ENCODE measurements at regions not wholly inside any gene's neighbourhood (a gene's known extent, or its start where the extent isn't known, plus 50 kb on each side); places are given as distances from the start of the nearest gene placed in this dataset.
"Not testable (repeated sequence)": the region's sequence is repeated elsewhere in the genome, so short reads cannot be mapped to it uniquely, and the experiment has no call there.

DNA sequence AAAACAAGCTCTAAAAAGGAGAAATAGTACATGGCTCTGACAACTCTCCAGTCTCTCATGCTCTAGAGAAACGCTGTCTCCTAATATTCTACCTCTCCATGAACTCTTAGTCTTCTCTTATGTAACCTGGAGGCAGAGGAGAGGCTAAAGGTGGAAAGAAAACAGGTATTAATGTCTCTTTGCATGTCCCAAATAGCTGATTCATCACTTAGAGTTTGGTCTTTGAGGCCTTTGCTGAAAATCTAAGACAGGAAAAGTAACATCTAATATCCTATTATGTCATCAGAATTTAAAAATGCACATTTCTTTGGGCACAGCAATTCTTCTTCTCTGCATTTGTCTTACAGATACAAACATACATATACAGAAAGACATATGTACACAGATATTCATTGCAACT, 127.2 kb downstream of the DHRS2 start:
- DNase-seq = no peak

DNA sequence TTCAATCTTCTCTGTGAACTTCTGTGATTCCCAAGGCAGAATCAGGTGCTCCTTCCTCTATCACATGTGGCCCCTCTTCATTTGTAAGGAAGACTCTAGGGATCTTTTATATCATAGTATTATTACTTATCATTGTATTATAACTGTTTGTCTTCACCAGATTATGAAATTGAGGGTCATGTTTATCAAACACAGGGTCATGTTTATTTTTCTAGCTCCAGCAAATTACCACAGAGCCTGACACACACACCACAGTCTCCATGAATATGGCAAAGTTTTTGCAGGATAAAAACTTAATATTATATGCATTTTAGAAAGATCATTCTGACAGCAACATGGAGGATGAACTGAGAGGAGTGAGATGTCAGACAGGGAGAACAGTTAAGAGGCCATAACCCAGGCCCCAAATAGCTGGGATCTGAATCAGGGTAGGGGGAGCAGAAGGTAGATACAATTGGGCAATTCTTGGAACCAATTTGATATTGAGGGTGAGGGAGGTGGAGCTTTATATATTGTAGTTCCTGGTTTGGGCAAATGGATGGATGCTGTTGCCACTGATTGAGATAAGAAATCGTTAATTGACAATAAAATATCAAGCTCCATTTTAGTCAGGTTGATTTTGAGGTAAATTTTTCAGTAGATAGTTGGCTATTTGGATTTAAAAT, 130.7 kb downstream of the DHRS2 start:
- DNase-seq = no peak

DNA sequence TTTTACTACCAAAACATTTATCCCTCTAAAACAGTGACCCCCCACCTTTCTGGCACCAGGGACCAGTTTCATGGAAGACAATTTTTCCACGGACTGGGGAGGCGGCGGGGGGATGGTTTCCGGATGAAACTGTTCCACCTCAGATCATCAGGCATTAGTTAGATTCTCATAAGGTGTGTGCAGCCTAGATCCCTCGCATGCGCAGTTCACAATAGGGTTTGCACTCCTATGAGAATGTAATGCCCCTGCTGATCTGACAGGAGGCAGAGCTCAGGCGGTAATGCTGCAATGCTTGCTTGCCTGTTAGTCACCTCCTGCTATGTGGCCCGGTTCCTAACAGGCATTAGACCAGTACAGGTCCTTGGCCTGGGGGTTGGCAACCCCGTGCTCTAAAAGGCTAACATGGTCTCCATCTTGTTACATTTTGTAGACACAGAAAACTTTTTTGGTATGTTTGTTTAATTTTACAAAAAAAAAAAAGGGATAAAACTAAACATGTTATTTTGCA, 133.1 kb downstream of the DHRS2 start:
- not testable (repeated sequence) for DNase-seq

DNA sequence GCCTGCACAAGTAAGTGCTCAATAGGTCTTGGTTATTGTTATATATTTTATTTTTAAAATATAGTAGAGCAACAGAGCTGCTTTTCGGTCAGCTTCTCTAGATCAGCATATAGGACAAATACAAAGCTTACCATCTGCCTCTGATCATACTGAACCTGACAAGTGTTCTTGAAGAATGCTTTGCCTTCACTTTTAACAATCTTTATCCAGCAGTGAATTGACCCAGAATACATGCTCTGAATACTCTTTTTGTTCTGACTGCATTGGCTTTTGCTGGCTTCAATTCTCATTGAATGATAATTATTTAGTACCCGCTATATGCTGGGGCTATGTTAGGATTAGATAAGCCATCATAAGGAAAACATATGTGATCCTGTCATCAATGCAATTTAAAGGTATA, 137.8 kb downstream of the DHRS2 start:
- no peak for DNase-seq

DNA sequence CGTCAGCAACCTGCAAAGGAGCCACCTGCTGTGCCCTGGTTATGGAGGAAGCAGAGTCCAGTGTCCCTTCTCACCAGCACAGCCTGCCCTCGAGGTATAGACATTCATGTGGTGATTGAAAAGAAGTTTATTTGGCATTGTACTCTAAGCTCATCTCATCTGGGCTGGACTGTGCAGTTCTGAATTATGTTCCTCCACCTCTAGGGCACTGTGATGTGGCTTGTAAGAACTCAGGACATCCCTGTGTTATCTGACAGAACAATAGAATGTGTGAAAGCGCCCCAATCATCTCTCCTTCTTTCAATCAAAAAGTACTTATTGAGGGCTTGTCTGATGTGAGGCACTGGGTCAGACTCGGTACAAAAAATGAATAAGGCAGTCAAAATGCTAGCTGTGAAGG, 140.1 kb downstream of the DHRS2 start:
- DNase-seq = no peak

DNA sequence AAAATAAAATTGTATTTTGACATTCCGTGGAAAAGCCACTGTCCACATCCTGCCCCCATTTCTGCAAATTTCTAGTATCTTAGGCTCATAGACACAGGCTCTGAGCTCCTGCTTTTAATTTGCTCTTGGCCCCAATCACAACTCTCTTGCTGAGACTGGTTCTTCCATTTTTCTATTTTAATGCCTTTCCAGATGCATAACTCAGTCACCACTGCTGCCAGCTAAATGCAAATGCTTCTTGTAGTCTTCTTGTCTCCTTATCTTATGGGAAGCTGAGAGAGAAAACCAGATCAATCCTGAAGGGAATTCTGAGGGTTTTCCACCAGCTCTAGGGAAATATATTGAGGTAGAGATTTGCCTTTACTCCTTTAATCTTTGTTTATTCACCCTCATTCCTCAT, 149.0 kb downstream of the DHRS2 start:
- no peak for DNase-seq

DNA sequence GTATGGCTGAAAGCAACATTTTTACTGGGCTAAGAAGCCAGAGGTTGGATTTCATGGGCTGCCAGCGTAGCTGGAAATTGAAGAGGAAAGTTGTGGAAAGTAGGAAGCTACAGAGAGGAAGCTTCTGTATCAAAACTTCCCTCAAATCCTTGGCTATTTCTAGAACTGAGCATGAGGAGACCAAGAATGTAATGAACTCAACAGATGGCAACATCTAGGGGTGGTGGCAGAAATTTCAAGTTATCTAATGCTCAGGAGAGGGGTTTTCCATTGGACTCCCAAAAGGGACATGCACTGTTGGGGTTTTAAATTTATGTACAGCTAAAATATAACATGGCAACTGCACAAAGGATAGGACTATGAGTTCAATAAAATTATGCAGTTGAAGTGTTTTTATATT, 151.3 kb downstream of the DHRS2 start:
- DNase-seq = no peak

DNA sequence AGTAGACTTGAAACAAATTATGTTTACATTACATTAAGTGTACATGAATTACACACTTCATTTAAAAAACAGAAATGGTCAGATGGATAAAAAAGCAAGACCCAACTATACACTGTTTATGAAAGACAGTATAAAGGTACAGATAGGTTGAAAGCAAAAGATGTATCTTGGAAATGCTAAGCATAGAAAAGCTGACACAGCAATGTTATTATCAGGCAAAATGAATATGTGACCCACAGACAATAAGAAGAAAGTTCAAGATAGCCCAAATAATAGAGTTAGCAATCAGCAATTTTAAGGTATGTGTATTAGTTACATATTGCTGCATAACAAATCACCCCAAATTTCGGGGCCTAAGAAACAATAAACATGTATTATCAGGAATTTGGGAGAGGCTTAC, 153.5 kb downstream of the DHRS2 start:
- no peak for DNase-seq

DNA sequence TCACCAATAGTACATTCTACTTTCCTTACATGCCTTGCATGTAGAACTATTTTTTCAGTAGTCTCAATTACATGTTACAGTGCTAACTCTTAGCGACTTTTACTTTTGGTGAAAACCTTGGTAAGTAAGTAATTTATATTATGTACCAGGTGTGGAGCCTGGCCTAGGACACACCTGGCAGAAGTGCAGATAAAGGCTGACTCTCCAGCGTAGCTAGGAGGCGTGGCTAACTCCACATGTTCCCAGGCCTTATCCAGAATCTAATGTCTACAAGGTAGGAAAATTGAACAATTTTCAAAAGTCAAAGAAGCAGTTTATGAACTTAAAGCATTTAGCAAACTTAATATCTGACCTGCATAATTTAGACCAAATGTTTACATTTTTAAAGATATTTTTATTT, 157.4 kb downstream of the DHRS2 start:
- DNase-seq = no peak

DNA sequence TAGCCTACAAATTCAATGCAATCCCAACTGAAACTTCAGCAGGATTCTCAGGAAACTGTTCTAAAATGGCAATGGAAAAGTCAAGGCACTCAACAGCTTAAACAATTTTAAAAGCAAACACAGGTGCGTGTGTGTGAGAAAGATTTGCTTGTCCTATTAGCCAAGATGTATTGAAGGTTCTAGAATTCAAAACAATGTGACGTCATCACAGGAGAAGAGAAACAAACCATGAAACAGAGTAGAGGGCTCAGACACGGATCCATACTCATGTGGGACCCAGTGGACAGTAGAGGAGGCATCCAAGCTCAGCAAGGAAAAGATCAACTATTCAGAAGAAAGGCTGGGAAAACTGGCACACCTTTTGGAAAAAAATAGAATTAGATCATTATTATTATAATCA, 152.8 kb upstream of the DHRS4 start:
- DNase-seq = no peak

DNA sequence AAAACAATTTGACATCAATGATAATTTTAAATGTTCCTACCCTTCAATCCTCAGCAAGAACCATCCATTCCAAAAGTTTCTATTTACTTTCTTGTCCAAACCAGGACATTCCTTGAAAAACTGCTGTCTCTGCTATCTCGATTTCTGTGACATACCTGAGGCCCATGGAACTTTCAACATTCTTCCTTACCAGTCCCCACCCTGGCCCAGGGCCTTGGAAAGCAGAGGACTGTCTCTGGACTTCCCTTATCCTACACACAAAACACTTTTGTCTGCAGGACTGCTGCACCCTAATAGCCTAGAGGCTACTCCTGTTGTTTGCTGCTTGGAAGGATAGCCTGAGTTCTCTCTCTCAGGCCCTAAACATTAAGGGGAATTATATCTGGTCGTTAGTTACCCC, 151.8 kb upstream of the DHRS4 start:
- DNase-seq = no peak

DNA sequence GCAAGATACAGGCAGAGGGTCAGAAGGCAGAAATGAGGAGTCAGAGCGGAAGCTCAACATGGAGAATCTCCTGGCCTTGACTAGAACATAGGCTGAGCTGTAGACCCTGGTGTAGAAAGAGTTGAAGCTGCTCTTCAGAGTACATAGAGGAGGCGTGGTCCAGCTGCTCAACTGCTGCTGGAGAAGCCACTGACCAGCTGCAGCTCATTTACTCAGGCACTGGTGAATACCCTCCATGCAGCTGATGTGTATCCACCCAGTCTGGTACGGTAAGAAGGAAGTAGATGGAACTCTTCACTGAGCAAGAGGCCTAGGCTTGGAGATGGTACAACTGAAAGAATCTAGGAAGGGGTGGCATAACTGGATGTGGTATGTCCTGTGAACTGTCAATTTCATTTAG, 148.8 kb upstream of the DHRS4 start:
- DNase-seq = no peak

DNA sequence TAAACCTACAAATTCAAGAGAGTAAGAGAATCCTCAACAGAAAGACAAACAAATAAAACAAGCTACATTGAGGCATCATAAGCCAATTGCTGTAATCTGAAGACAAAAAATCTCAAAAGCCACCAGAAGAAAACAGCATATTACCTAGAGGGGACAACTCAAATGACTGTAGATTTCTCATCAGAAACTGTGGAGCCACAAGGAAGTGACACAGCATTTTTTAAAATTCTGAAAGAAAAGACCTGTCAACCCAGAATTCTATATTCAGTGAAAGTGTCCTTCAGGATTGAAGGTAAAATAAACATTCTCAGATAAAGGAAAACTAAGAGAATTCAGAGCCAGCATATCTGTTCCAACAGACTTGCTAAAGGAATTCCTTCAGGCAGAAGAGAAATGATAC, 147.8 kb upstream of the DHRS4 start:
- DNase-seq = no peak

DNA sequence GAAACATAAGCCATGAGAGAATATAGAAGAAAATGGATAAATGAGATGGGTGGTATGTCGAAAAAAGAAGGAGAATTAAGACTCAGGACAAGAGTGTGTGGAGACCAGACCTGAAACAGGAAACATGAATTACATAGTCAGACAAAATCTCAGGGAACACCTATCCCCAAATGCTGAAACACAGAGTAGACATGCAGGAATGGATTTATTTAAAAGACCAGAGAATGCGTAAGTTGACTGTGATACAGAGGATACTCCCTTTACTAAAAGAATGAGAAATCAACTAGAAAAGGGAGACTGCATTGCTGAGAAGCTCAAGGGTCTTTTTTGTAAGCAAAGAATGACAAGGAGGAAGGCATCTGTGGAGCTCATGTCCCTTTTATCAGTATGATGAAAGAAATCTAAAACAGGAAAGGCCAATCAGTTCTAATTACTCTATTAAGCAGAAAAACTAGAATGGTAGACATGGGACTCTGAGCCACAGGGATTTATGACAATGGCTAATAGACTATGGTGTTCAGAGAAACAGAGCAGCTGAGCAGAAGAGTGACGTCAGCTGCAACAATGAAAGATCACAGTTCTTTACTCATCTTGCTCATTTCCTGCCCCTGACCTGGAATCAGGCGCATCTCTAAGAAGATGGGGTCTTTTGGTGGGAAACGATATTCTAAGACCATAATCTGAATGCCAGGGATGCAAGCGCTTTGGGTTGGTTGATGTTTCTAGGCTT, 138.9 kb upstream of the DHRS4 start:
- no peak for DNase-seq

DNA sequence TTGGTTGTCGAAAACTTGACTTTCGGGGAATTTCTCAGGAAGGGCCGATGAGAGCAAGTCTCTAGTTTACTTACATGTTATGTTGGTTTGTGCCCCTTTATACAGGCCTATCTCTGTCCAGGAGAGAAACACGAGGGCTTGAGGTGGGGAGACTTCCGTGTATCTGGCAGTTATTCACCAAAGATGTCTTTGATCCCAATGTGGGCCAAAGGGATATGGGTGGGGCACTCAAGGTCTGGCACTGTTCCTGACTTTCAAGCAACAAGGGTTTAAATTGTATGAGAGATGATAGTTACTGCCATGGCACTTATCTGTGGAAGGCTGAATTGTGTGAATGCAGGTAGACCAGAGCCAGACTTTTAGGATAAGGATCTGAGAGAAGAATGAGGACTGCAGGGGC, 137.2 kb upstream of the DHRS4 start:
- no peak for DNase-seq

DNA sequence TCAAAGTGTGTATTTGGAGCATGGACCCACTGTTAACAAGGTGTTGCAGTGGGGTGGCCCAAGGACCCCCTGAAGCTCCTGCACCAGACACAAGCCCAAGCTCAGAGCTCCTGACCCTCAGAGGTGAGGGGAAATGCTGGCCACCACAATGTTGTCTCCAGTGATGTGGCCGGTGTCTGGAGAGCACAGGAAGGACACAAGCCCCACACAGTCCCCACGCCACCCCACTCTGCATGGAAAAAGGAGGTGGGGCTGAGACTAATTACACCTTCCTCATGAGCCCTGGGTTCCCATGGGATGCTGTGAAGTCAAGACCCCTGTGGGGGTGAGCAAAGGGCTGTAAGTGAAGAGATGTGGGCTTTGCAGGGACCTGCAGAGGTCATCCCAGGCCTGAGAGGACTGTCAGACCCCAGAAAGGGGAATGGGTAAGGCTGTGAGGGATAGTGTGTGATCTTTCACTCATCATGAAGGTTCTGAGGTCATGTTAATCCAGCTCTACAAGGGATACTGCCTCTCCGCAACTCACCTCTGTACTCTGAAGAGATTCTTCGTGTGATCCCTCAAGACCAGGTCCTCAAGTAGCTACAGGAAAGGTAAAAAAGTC, 136.3 kb upstream of the DHRS4 start:
- no peak for DNase-seq

DNA sequence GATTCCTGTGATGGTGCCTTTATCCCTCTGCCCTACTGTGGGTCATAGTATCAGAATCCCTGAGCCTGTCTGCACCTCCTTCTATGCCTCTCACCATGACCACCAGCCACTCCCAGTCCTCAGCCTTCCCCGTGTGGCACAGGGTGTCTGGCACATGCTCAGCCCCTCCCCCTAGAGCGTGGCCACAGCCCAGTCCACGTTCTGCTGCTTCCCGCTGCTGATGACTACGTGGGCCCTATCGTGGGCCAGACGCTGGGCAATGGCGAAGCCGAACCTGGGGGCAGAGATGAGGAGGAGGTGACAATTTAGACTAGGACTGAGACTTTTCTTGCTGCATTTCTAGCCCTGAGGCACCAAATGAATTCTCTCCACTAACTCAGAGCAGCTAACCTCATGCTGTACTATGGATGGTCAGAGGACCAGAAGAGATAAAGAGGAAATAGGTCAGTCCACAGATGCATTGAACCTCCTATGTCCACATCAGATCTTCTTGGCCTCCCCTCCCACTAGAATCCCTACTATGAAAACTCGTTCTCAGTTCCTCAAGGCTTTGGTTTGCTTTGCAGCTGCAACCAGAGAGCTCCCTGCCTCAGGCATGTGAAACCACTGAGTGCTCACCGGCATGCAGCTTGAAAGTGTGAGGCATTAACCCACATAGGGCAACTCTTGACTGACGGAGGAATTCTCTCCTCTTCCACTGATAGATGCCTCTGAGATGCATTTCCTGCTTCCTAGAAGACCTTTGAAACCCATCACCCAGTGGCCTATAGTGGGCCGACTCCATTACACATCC, 126.3 kb upstream of the DHRS4 start:
- no peak for DNase-seq

DNA sequence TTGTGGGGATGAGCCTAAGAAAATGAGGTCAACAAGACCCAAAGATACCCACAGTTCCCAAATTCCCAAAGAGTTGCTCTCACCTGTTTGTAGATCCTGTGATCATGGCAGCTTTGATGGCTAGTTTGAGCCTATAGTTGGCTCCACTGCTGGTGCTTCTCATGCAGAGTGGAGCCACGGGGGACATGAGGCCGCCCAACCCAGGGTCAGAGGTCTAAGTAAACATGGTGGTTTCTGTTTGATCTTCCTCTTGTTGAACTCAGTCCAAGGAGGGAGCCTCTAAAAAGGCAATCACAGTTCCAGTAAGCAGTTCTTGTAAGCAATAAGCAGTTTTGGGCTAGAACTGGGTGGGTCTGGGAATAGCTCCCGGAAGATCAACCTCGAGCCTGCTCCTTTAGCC, 125.6 kb upstream of the DHRS4 start:
- no peak for DNase-seq

DNA sequence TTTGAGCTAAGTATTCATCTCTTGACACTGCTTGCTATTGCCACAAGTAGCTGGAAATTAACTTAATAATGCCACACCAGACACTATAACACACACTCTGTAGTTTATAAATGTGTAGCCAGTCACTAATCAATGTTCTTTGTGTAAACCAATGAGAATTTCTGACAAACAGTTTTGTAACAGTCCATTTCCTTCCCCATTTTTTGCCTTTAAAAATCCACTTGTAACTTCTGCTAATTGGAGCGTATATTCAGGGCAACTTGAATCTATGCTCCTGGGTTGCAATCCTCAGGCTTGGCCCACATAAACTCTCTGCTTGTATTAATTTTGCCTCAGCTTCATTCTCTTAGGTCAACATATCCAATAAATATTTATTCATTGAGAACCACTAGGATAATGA, 125.0 kb upstream of the DHRS4 start:
- no peak for DNase-seq

DNA sequence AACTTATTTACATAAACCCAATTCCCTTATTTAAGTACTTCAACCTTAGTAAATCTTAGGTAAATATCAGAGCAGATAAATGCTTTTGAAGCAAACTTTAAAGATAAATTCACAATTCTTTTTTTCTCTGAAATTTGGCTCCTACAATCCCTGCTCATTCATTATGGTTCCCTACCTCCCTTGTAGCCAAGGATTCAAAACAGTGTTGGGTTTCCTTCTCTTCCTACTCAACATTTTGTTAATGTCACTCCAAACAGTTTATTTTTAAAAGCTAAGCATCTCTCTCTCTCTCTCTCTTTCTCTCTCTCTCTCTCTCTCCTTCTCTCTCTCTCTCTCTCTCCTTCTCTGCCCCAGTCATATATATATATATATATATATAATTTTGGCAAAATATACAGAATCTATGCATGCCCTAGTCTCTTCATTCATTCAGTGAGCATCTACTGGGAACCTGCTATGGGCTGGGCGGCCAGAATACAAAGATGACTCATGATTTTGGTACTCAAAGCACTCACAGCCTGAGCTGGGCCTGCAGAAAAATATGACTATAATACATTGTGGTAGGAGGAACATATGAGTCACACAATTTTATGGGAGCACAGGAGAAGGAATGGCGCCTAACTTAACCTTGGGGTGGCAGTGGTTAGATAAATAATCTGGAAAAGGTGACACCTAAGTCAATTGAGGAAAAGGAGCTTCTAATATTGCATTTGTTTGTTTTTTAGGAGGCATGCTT, 123.7 kb upstream of the DHRS4 start:
- no peak for DNase-seq

DNA sequence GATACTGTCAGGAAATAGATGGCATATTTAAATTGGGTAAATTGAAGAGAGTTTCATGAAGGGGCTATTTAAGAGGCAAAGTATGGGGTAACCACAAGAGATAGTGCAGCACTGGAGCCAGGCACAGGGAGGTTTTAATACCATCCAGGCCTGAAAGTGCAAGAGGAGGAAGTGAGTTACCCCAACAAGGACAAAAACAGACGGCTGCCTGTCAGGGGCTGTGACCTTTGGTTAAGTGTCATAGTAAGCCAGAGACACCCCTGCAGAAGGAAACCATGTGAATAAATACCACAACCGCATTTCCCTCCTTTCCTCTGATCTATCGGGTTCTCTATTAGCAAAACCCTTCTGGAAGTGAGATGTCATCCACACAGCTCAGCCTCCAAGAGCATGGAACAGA, 122.0 kb upstream of the DHRS4 start:
- DNase-seq = no peak

DNA sequence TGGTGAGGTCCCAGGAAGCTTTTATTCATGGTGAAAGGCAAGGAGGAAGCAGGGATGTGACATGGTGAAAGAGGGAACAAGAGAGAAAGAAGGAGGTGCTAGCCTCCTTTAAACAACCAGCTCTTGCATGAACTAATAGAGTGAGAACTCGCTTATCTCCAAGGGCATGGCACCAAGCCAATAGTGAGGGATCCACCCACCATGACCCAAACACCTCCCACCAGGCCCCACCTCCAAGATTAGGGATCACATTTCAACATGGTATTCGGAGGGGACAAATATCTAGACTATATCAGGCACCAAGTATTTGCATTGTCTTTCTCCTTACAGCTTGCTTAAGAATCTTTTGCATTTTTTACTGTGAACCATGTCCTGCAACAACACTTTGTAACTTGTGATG, 91.9 kb upstream of the DHRS4 start:
- DNase-seq = no peak

DNA sequence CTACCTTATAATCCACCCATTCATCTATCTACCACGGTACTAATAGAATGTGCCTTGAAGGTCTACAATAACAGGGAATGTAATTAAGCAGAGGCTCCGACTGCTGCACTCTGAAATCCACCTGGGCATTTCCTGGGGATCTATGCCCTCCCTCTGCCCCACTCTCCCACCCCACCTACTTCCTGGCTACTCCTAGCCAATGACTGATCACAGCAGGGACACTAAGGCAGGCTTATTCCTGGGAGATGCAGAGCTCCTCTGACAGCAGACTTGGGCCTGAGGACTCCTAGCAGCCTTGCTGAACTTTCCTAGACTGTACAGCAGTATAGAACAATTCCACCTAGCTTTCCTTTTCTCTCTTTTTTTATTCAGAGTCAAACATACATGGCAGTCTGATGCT, 91.1 kb upstream of the DHRS4 start:
- DNase-seq = no peak
